ENCODE measurements at regions not wholly inside any gene's neighbourhood (a gene's known extent, or its start where the extent isn't known, plus 50 kb on each side); places are given as distances from the start of the nearest gene placed in this dataset.

- FAIRE-seq = no peak
These were observed 788.7 kb upstream of the DPPA4 start for GRCh38 chr3:110126065-110126464.

DNA sequence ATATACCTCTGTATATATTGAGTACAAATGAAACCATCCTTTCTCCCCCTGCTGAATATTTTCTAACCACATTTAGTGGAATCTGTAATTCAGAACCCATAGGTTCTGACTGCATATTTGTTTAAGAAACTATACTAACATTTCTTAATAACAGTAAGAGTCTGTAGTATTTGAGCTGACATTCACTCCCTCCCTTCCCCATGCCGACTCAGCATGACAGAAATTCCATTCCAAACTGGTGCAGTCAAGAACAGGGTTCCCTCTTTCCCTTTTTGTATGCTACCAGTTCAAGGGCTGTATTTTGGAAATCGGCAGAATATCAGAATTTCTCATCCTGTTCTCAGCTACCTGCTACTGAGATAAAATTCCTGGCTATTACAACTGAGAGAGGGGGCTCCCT is 796.6 kb upstream of the DPPA4 start:
- FAIRE-seq = no peak

- FAIRE-seq = no peak
These were observed 801.7 kb upstream of the DPPA4 start for GRCh38 chr3:110139048-110139447.

DNA sequence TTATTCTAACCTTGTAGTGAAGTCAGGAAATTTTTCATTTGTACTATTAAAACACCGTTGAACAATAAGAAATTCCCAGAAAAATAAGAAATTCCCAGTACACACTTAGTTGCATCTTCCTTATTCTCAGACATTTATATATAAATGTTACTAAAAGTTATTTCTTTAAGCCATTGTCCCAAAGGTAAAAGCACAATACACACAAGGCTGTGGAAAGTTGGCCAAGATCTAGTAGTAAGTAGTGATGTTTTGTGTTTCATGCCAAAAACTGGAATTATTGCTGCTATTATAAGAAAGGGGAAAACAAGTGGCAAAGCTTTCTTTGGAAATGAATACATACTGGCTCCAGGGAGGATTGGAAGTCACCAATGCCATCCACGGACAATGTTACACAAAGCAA is 802.5 kb upstream of the DPPA4 start:
- FAIRE-seq = no peak

GRCh38 chr3:110149763-110150162 is 812.4 kb upstream of the DPPA4 start:
- no peak for FAIRE-seq

DNA sequence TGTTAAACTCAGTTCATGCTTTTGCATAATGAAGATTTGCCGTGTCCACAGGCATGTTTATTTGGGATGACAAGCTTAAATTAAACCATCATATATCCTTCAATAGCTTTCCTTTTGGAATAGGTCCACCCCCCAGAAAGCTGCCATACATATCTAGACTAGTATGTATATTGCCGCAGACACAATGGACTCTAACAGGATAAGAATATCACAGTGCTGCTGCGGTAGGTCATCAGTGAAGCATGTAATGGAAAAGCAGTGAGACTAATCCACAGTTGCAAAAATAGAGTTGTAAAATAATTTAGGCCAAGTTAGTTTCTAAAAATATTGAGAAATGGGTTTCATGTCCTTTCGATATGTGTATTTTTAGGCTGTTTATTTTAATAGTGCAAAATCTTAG is 819.9 kb upstream of the DPPA4 start:
- FAIRE-seq = no peak

- no peak for FAIRE-seq
These were observed 827.5 kb upstream of the DPPA4 start for GRCh38 chr3:110164632-110165369.

GRCh38 chr3:110165370-110165743 is 828.0 kb upstream of the DPPA4 start:
- no peak for FAIRE-seq

DNA sequence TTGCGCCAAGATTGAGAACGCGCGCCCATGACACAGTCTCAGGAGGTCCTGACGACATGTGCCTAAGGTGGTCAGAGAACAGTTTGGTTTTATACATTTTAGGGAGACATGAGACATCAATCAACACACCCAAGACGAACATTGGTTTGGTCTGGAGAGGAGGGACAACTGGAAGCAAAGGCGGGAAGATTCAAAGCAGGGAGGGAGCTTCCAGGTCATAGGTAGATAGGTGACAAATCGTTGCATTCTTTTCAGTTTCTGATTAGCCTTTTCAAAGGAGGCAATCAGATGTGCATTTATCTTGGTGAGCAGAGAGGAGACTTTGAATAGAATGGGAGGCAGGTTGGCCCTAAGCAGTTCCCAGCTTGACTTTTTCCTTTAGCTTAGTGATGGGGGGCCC is 828.4 kb upstream of the DPPA4 start:
- FAIRE-seq = no peak

GRCh38 chr3:110166791-110167190 is 829.4 kb upstream of the DPPA4 start:
- no peak for FAIRE-seq

DNA sequence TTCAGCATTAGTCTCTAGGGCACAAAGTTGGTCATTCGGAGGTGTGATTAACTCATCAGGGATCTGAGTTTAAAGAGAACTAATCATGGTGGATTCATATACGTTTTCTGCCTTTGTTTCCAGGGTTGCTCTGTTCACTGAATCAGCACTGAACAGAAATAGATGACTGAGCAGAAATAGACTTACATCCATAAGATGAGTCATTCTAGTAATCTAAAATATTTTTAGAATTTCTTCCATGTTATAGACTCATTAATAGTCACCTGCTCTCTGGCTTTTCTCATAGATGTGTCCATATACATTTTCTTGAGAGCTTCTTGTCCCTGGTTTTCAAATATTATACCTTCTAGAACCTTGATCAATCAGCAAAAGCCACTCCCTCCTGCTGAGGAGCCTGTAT is 837.6 kb upstream of the DPPA4 start:
- no peak for FAIRE-seq

DNA sequence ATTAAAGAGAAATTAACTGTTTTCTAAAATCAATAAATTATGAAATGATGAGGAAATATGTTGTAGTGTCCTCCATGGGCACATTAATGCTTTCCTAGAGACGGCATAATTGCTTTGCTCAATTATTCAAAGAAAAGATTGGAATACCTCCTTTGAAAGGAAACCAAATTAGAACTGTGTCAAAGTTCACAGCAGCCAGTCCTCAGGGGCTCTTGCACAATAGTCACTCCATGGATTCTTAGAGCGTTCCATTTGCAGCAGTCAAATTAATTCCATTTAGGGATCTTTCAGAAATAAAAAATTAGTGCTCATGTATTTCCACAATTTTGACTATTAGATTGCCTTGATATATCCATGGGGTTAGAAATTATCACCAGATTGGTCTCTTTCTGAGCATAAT is 841.6 kb upstream of the DPPA4 start:
- no peak for FAIRE-seq

DNA sequence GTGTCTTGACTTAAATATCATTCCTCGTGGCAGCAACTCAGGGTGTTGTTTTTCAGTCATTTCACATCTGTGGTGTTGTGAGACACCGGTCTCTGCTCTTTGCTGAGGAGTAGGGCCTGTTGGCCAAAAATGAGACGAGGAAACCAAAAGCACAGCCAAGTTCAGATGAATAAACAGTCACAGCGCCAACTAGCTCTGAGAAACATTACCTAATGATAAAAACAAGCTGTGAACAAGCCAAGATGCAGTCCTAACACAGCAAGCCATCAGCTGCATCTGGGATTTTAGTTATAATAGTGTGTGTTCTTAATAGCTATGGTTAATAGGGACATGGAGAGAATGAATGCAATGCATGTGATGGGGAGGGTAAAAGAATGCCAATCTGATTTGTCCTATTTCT is 843.4 kb upstream of the DPPA4 start:
- FAIRE-seq = no peak

DNA sequence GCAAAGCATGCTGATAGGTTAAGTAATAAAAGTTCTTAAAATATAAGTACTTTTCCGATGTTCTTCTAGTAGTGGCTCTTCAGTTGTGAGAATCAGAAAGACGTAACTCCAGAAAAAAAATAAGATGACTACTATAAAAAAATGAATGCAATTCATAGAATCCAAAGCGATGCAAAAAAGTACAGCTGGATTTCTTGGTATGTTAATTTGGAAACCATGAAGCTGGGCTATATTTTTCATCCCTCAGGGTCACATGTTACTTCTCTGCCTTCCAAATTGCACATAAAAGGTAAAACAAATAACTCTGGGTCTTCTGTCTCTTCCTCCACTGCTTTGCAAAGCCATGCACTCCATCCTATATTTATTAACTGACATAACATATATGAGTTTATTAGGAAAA is 843.9 kb upstream of the DPPA4 start:
- no peak for FAIRE-seq

DNA sequence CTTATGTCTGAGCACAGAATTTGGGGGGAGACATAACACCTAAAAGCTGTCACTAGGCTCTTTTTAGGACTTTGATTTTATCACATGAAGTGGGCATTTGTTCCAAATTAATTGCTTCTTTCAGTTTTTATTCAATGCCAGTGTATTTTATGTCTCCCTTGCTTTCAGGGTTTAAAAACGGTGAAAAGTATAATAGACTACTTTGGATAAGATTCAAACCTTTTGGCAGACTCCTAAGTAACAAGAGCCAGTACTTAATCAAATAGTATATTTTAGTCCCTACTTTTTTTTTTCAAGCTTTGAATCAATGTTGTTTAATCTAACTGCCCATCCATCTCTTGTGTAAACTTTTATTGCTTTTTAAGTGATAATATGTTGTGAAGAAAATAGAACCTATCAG is 847.2 kb upstream of the DPPA4 start:
- FAIRE-seq = no peak

- FAIRE-seq = no peak
These were observed 855.7 kb upstream of the DPPA4 start for GRCh38 chr3:110193074-110193473.

DNA sequence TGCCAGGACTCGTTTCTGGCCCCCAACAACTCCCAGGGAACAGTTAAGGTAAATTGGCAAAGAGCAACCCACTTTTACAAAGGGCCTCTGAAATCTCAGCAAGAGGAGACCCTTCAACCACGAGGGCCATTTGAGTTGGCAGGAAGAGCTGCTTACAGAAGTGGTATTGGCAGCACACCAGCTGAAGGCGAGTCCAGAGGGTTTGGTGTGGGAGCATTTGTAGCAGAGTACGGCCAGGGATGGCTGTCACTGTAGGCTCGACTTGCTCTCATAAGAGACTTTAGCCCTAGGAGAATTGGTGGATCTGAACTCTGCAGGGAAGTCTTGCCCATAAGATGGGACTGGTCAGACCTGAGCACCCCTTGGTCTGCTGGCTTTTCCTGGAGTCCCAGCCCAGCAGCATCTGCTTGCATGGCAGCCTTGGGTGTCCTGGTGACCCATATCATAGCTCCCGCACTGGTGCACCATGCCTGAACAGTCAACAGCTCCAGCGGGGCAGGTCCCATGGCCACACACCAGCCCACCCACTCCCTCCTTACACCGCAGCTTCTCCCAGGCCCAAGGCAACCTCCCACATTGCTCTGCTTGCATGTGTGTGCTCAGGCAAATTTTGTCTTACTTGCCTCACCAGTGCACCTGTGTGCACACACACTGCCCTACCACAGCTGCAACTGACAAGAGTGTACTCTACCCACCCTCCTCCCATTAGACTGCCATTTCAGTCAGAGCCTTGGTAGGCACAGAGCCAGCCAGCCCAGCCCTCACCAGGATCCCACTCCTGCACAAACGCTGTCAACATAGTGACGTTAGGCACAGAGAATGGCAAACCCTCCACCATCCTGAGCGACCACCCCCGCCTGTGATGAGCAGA is 861.6 kb upstream of the DPPA4 start:
- no peak for FAIRE-seq

DNA sequence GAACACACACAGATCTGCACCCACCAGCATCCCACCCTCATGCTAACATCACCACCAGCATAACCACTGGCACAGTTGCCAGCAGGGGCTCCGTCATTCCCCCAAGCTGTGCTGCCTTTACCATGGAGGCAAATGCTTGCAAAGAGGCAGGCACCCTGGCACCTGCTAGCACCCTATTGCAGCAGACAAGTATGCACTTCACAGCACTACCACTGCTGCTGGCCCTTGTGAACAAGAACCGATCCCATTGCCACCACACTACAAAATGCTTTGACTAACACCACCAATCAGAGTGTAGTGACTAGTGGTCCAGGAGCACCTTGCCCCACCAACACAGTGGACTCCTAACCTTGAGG is 862.2 kb upstream of the DPPA4 start:
- no peak for FAIRE-seq

DNA sequence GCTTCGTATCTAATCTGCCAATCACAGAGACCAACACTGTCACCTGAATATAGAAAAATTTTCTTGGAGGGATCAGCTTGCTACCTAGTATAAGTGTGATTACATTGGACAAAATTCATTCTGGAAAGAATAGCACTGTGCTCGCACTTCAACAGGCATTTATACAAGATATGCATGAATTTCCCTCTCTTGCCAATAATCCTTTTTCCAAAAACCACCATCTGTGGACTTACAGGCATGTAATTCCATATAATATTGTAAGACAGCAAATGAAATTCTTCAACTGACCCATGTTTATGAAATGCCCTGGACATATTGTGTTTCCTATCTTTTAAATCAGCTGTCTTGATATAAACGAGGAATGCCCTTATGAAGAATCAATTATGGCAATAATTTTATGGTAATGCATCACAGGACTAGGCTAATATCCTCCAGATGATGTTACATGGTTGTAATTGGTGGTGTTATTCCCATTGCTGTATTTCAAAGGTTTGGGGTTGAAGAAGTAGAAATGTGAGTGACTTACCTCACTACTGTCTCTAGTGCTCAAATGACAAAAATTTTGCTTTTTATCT is 861.4 kb upstream of the NECTIN3 start:
- no peak for FAIRE-seq

GRCh38 chr3:110226645-110227044 is 845.0 kb upstream of the NECTIN3 start:
- FAIRE-seq = no peak

GRCh38 chr3:110227991-110228390 is 843.6 kb upstream of the NECTIN3 start:
- FAIRE-seq = no peak

GRCh38 chr3:110234831-110235230 is 836.8 kb upstream of the NECTIN3 start:
- FAIRE-seq = no peak

DNA sequence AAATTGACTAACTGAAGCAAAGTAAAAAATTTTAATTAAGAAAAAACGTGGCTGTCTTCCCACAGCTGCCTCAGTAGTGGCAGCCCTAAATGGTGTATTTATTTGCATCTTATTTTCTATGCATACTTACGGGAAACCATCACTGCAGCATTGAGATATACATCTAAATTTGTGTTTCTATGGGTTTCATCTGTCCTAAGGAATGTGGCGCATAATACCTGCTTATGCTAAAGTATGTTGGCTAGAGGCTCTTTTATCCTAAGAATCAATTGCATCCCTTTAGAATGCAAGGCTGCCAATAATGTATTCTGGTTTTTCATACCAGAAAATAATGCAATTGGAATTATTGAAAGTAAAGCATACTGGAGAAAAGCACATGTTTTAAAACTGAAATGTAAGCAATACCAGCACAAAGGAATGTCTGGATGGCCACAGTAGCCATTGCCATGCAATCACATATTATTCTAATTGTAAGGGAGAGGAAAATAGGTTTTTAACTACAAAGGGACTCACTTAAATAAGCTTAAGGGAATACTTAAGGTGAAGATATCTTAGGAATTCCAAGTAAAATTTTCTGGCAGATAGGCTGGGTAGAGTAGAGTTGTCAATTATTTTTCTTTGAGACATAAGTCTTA is 834.5 kb upstream of the NECTIN3 start:
- FAIRE-seq = no peak

- no peak for FAIRE-seq
These were observed 828.5 kb upstream of the NECTIN3 start for GRCh38 chr3:110243081-110243480.

Data from G401.6 (cell line).